ENCODE measurements at regions not wholly inside any gene's neighbourhood (a gene's known extent, or its start where the extent isn't known, plus 50 kb on each side); places are given as distances from the start of the nearest gene placed in this dataset.

- H3K4me3 ChIP-seq (ENCODE audit: low read depth, low read length) = no peak overlapping the region
- DNase-seq (ENCODE audit: low read depth) = no peak
- TF ChIP-seq CTCF (IDR thresholded peaks at IDR 0.05; ENCODE audit: low read depth, low read length) (no peak), MYC (IDR thresholded peaks at IDR 0.05; ENCODE audit: low read depth, low read length) (no peak), POLR2A (IDR thresholded peaks at IDR 0.05; ENCODE audit: extremely low read depth, insufficient read length) (no peak)
- TF ChIP-seq, protein P1, sequence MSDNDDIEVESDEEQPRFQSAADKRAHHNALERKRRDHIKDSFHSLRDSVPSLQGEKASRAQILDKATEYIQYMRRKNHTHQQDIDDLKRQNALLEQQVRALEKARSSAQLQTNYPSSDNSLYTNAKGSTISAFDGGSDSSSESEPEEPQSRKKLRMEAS (IDR thresholded peaks at IDR 0.05; ENCODE audit: low read depth, low read length) = no peak
Measured at GRCh38 chr7:46071076-46071475, 150.0 kb upstream of the IGFBP3 start.

GRCh38 chr7:46068159-46068558 lies 147.1 kb upstream of the IGFBP3 start:
- no peak for TF ChIP-seq CTCF (IDR thresholded peaks at IDR 0.05; ENCODE audit: low read depth, low read length)
- no peak overlapping the region for H3K4me3 ChIP-seq (ENCODE audit: low read depth, low read length)
- DNase-seq (ENCODE audit: low read depth) = no peak

GRCh38 chr7:46059308-46060020 lies 138.4 kb upstream of the IGFBP3 start:
- no peak overlapping the region for H3K4me3 ChIP-seq (ENCODE audit: low read depth, low read length)
- TF ChIP-seq MYC (IDR thresholded peaks at IDR 0.05; ENCODE audit: low read depth, low read length) (no peak), POLR2A (IDR thresholded peaks at IDR 0.05; ENCODE audit: extremely low read depth, insufficient read length) (no peak), CTCF (IDR thresholded peaks at IDR 0.05; ENCODE audit: low read depth, low read length) (no peak)
- TF ChIP-seq, protein P1 (IDR thresholded peaks at IDR 0.05; ENCODE audit: low read depth, low read length) = no peak
- no peak for DNase-seq (ENCODE audit: low read depth)

DNA sequence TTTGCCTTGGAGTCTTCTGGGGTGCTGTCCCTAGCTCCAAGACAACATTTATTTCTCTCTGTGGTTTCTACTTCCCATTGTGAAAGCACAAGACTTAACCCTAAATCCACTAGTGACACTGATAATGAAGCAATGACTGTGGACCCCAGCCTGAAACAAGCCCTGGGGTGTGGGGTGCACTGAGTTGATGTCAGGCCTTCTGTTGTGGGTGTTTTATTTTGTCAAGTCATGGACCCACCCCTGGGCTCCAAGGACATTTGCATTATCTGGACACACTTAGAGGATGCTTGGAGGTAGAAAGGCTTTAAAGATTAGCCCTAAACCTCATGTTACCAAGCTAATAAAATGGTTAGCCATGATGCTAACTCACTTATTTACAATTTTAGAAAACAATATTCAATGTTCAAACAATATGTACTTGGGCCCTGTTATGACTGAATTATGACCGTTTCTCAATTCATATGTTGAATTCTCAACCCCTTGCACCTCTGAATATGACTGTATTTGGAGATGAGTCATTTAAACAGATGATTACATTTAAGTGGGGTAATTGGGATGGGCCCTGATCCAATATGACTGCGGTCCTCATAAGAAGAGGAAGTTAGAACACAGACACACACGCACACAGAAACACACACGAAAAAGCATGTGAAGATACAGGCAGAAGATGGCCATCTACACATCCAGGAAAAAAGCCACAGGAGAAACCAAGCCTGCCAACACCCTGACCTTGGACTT lies 137.2 kb upstream of the IGFBP3 start:
- TF ChIP-seq, protein P1 (IDR thresholded peaks at IDR 0.05; ENCODE audit: low read depth, low read length) = no peak
- TF ChIP-seq CTCF (IDR thresholded peaks at IDR 0.05; ENCODE audit: low read depth, low read length) (no peak), MYC (IDR thresholded peaks at IDR 0.05; ENCODE audit: low read depth, low read length) (no peak), POLR2A (IDR thresholded peaks at IDR 0.05; ENCODE audit: extremely low read depth, insufficient read length) (no peak)
- H3K4me3 ChIP-seq (ENCODE audit: low read depth, low read length) = no peak overlapping the region
- peak; percentile 24 for DNase-seq (ENCODE audit: low read depth)

- H3K4me3 ChIP-seq (ENCODE audit: low read depth, low read length) = no peak overlapping the region
- DNase-seq (ENCODE audit: low read depth) = no peak
- TF ChIP-seq CTCF (IDR thresholded peaks at IDR 0.05; ENCODE audit: low read depth, low read length) (no peak), POLR2A (IDR thresholded peaks at IDR 0.05; ENCODE audit: extremely low read depth, insufficient read length) (no peak), MYC (IDR thresholded peaks at IDR 0.05; ENCODE audit: low read depth, low read length) (no peak)
- TF ChIP-seq, protein P1 (IDR thresholded peaks at IDR 0.05; ENCODE audit: low read depth, low read length) = no peak
Measured at GRCh38 chr7:46054915-46055314, 133.8 kb upstream of the IGFBP3 start.
